ENCODE measurements at regions not wholly inside any gene's neighbourhood (a gene's known extent, or its start where the extent isn't known, plus 50 kb on each side); places are given as distances from the start of the nearest gene placed in this dataset.

GRCh38 chr1:232191560-232191959 lies 438.4 kb downstream of the SIPA1L2 start:
- Histone ChIP-seq H3K27ac (ENCODE audit: low read length) (no peak overlapping the region), H4K20me1 (ENCODE audit: insufficient read depth) (no peaks in the 10 kb centered on the region), H3K9me2 (ENCODE audit: insufficient read depth, low read length) (no peaks in the 10 kb centered on the region), H3K4me3 (ENCODE audit: low read length) (no peak overlapping the region), H3K9me3 (ENCODE audit: low read length) (no peaks in the 10 kb centered on the region), H3K27me3 (ENCODE audit: insufficient read depth, low read depth, low read length) (no peaks in the 10 kb centered on the region), H3K36me3 (ENCODE audit: insufficient read depth, low read length) (no peaks in the 10 kb centered on the region), H3K79me2 (replicated peaks; ENCODE audit: insufficient read depth, low read length) (no peaks in the 10 kb centered on the region), H3F3A (ENCODE audit: insufficient read depth, low read length, poor library complexity, severe bottlenecking) (no peaks in the 10 kb centered on the region), H3K4me2 (ENCODE audit: low read length) (no peak overlapping the region), H2AFZ (ENCODE audit: low read depth, low read length) (no peak overlapping the region), H3K9ac (ENCODE audit: low read length) (no peak overlapping the region)
- TF ChIP-seq, protein P1, sequence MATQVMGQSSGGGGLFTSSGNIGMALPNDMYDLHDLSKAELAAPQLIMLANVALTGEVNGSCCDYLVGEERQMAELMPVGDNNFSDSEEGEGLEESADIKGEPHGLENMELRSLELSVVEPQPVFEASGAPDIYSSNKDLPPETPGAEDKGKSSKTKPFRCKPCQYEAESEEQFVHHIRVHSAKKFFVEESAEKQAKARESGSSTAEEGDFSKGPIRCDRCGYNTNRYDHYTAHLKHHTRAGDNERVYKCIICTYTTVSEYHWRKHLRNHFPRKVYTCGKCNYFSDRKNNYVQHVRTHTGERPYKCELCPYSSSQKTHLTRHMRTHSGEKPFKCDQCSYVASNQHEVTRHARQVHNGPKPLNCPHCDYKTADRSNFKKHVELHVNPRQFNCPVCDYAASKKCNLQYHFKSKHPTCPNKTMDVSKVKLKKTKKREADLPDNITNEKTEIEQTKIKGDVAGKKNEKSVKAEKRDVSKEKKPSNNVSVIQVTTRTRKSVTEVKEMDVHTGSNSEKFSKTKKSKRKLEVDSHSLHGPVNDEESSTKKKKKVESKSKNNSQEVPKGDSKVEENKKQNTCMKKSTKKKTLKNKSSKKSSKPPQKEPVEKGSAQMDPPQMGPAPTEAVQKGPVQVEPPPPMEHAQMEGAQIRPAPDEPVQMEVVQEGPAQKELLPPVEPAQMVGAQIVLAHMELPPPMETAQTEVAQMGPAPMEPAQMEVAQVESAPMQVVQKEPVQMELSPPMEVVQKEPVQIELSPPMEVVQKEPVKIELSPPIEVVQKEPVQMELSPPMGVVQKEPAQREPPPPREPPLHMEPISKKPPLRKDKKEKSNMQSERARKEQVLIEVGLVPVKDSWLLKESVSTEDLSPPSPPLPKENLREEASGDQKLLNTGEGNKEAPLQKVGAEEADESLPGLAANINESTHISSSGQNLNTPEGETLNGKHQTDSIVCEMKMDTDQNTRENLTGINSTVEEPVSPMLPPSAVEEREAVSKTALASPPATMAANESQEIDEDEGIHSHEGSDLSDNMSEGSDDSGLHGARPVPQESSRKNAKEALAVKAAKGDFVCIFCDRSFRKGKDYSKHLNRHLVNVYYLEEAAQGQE (IDR thresholded peaks at IDR 0.05; ENCODE audit: borderline replicate concordance): no peak
- TF ChIP-seq, protein P2, sequence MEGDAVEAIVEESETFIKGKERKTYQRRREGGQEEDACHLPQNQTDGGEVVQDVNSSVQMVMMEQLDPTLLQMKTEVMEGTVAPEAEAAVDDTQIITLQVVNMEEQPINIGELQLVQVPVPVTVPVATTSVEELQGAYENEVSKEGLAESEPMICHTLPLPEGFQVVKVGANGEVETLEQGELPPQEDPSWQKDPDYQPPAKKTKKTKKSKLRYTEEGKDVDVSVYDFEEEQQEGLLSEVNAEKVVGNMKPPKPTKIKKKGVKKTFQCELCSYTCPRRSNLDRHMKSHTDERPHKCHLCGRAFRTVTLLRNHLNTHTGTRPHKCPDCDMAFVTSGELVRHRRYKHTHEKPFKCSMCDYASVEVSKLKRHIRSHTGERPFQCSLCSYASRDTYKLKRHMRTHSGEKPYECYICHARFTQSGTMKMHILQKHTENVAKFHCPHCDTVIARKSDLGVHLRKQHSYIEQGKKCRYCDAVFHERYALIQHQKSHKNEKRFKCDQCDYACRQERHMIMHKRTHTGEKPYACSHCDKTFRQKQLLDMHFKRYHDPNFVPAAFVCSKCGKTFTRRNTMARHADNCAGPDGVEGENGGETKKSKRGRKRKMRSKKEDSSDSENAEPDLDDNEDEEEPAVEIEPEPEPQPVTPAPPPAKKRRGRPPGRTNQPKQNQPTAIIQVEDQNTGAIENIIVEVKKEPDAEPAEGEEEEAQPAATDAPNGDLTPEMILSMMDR (IDR thresholded peaks at IDR 0.05; ENCODE audit: poor library complexity, severe bottlenecking): no peak
- TF ChIP-seq POLR2AphosphoS5 (IDR thresholded peaks at IDR 0.05) (no peak), RAD21 (conservative IDR thresholded peaks at IDR 0.05) (no peak), SMC3 (conservative IDR thresholded peaks at IDR 0.05; ENCODE audit: poor library complexity) (no peak)

DNA sequence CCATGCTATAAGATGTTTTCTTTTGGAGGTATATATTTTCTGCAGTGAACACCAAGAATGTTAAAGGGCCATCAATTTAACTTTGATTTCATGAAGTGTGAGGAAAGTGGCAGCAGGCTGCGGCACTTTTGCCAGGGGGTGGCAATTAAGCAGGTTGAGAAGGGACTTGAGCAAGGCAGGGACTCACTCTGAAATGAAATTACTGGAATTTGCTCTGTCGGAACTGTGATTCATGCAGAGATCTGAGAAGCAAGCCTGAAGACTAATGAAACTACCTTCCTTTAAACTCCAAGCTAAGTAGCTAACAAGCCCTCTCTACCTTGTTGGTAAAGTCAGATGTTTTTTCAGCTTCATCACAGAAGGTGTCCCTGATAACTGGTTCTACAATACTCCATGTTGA lies 441.6 kb downstream of the SIPA1L2 start:
- H3K4me3 ChIP-seq (ENCODE audit: low read length): no peak overlapping the region
- no peaks in the 10 kb centered on the region for H4K20me1 ChIP-seq (ENCODE audit: insufficient read depth)
- H3K9ac ChIP-seq (ENCODE audit: low read length): no peak overlapping the region
- H3K27me3 ChIP-seq (ENCODE audit: insufficient read depth, low read depth, low read length): no peaks in the 10 kb centered on the region
- H3K27ac ChIP-seq (ENCODE audit: low read length): no peak overlapping the region
- H3K79me2 ChIP-seq (replicated peaks; ENCODE audit: insufficient read depth, low read length): no peaks in the 10 kb centered on the region
- H2AFZ ChIP-seq (ENCODE audit: low read depth, low read length): no peak overlapping the region
- no peaks in the 10 kb centered on the region for H3K36me3 ChIP-seq (ENCODE audit: insufficient read depth, low read length)
- no peak overlapping the region for H3K4me2 ChIP-seq (ENCODE audit: low read length)
- TF ChIP-seq, protein P2 (IDR thresholded peaks at IDR 0.05; ENCODE audit: poor library complexity, severe bottlenecking): no peak
- TF ChIP-seq EZH2 (IDR thresholded peaks at IDR 0.05; ENCODE audit: borderline replicate concordance, insufficient read depth, low read length, poor library complexity, severe bottlenecking) (no peak), MXI1 (conservative IDR thresholded peaks at IDR 0.05; ENCODE audit: poor library complexity, severe bottlenecking) (no peak), RAD21 (conservative IDR thresholded peaks at IDR 0.05) (no peak), POLR2AphosphoS5 (IDR thresholded peaks at IDR 0.05) (no peak), EP300 (conservative IDR thresholded peaks at IDR 0.05; ENCODE audit: poor library complexity, severe bottlenecking) (no peak), TAF1 (IDR thresholded peaks at IDR 0.05; ENCODE audit: low read depth) (no peak), SMC3 (conservative IDR thresholded peaks at IDR 0.05; ENCODE audit: poor library complexity) (no peak)
- TF ChIP-seq, protein P1 (IDR thresholded peaks at IDR 0.05; ENCODE audit: borderline replicate concordance): no peak
- no peaks in the 10 kb centered on the region for H3F3A ChIP-seq (ENCODE audit: insufficient read depth, low read length, poor library complexity, severe bottlenecking)
- no peaks in the 10 kb centered on the region for H3K9me3 ChIP-seq (ENCODE audit: low read length)
- no peaks in the 10 kb centered on the region for H3K9me2 ChIP-seq (ENCODE audit: insufficient read depth, low read length)
